Testis (tissue), 2 donors: ENCODE measurements at regions not wholly inside any gene's neighbourhood (a gene's known extent, or its start where the extent isn't known, plus 50 kb on each side); places are given as distances from the start of the nearest gene placed in this dataset.

Source experiments
- DNase-seq: peaks from one replicate; pipeline ENCODE4 v3.0.0-alpha.2; 2019
- H3K27ac ChIP-seq, 2 donors: fragments of 200-600 bp; sonication (generic); one replicate each; pipeline ENCODE4 v1.5.1; 2019
- H3K27me3 ChIP-seq: fragments of 200-600 bp; sonication (generic); one replicate; pipeline ENCODE4 v1.5.1; 2019
- H3K36me3 ChIP-seq: fragments of 200-600 bp; sonication (generic); one replicate; pipeline ENCODE4 v1.5.1; 2017; ENCODE audit warnings: low read depth; ENCODE audit errors: missing control alignments
- H3K4me1 ChIP-seq: fragments of 200-600 bp; sonication (generic); one replicate; pipeline ENCODE4 v1.5.1; 2019
- H3K4me3 ChIP-seq, 2 donors: fragments of 200-600 bp; sonication (generic); one replicate each; pipeline ENCODE4 v1.5.1; 2017 to 2019
- H3K9me3 ChIP-seq: fragments of 200-600 bp; sonication (generic); one replicate; pipeline ENCODE4 v1.5.1; 2017
- POLR2A ChIP-seq: fragments of 450-650 bp; IDR thresholded peaks from one replicate; pipeline ENCODE4 v1.6.1; 2017; ENCODE audit warnings: antibody characterized with exemption, mild to moderate bottlenecking, moderate library complexity
- WGBS, 2 donors: methylation state at CpG; one replicate each; pipeline ENCODE4 v1.1.5; 2018; 5-methylcytosine and 5-hydroxymethylcytosine counted together
- intact Hi-C: fragments of 100-400 bp; cut with DNase I; formaldehyde crosslinking; loops from one replicate; pipeline ENCODE4 v1.15.1; 2023; ENCODE audit warnings: low total_unique reads
- TF ChIP-seq, protein P1 (sequence below), 3 experiments: fragments of 450-650 bp in 2 of 3; fragments of 200-600 bp in 1 of 3; sonication (generic) in 1 of 3; IDR thresholded peaks; one replicate each; pipeline ENCODE4 v1.5.1; 2016 to 2019; ENCODE audit warnings: antibody characterized with exemption in 3 of 3, mild to moderate bottlenecking in 2 of 3, moderate library complexity in 1 of 3

DNA sequence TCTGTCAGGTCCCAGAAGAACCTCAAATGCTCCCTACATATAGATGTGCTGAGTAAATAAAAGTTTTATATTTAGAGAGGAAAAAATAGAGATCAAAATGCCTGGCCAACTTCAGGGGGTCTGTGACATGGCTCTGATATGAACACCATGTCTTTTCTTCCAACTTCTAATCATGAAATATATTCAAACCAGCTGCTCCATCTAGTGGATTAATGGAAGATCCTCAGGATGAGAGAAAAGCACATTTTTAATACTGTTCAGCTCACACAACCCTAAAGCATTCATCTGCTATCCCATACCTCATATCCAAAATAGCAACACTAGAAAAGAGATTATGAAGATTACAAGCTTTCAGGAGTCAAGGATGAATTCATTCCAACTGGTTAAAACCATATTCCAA lies 56.0 kb upstream of the DOCK9 start:
- DNase-seq: no peak
- Histone ChIP-seq H3K4me3 (no peak overlapping the region), H3K36me3 (no peaks in the 10 kb centered on the region), H3K27ac (no peak overlapping the region), H3K27me3 (no peaks in the 10 kb centered on the region), H3K4me1 (no peaks in the 10 kb centered on the region), H3K9me3 (no peaks in the 10 kb centered on the region)
- TF ChIP-seq, protein P1, sequence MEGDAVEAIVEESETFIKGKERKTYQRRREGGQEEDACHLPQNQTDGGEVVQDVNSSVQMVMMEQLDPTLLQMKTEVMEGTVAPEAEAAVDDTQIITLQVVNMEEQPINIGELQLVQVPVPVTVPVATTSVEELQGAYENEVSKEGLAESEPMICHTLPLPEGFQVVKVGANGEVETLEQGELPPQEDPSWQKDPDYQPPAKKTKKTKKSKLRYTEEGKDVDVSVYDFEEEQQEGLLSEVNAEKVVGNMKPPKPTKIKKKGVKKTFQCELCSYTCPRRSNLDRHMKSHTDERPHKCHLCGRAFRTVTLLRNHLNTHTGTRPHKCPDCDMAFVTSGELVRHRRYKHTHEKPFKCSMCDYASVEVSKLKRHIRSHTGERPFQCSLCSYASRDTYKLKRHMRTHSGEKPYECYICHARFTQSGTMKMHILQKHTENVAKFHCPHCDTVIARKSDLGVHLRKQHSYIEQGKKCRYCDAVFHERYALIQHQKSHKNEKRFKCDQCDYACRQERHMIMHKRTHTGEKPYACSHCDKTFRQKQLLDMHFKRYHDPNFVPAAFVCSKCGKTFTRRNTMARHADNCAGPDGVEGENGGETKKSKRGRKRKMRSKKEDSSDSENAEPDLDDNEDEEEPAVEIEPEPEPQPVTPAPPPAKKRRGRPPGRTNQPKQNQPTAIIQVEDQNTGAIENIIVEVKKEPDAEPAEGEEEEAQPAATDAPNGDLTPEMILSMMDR (IDR thresholded peaks at IDR 0.05): peak; percentile 31 to 45 (median 39)
- no peak for TF ChIP-seq POLR2A
- intact Hi-C loops: no loop called here

GRCh38 chr13:99034333-99035085 lies 56.6 kb upstream of the DOCK9 start:
- Histone ChIP-seq H3K4me3 (no peak overlapping the region), H3K27ac (no peak overlapping the region), H3K4me1 (no peaks in the 10 kb centered on the region), H3K36me3 (no peaks in the 10 kb centered on the region), H3K27me3 (no peaks in the 10 kb centered on the region), H3K9me3 (no peaks in the 10 kb centered on the region)
- DNase-seq: no peak
- intact Hi-C loops: no loop called here
- 86 to 92% methylated on average over 5 of the region's 5 CpGs for WGBS, 2 donors
- TF ChIP-seq, protein P1 (IDR thresholded peaks at IDR 0.05): no peak
- TF ChIP-seq POLR2A: no peak

DNA sequence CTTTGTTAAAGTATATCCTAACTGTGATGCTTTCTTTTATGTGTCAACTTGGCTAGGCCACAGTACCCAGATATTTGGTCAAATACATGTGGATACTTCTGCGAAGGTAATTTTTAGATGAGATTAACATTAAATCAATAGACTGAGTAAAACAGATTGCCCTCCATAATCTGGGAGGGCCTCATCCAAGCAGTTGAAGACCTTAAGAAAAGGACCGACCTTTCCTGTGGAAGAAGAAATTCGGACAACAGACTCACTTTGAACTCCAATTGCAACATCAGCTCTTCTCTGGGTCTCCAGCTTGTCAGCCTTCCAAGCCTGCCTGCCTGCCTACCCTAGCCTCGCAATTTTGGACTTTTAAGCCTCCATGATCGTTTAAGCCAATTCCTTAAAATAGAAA lies 57.9 kb upstream of the DOCK9 start:
- no peak overlapping the region for H3K4me3 ChIP-seq
- TF ChIP-seq, protein P1 (IDR thresholded peaks at IDR 0.05): no peak
- no peak for TF ChIP-seq POLR2A
- H3K9me3 ChIP-seq: no peaks in the 10 kb centered on the region
- H3K4me1 ChIP-seq: no peaks in the 10 kb centered on the region
- no peaks in the 10 kb centered on the region for H3K27me3 ChIP-seq
- DNase-seq: no peak
- intact Hi-C loops: no loop called here
- no peaks in the 10 kb centered on the region for H3K36me3 ChIP-seq
- WGBS, 2 donors: 97% methylated on average over 5 of the region's 5 CpGs
- H3K27ac ChIP-seq: no peak overlapping the region

GRCh38 chr13:99037756-99038155 lies 59.9 kb upstream of the DOCK9 start:
- 87 to 95% methylated on average over 2 of the region's 2 CpGs for WGBS, 2 donors
- Histone ChIP-seq H3K4me3 (no peak overlapping the region), H3K36me3 (no peaks in the 10 kb centered on the region), H3K9me3 (no peaks in the 10 kb centered on the region), H3K27ac (no peak overlapping the region), H3K27me3 (no peaks in the 10 kb centered on the region), H3K4me1 (no peaks in the 10 kb centered on the region)
- intact Hi-C loops: no loop called here
- TF ChIP-seq POLR2A: no peak
- TF ChIP-seq, protein P1 (IDR thresholded peaks at IDR 0.05): no peak
- no peak for DNase-seq

GRCh38 chr13:99039718-99040280 lies 61.9 kb upstream of the DOCK9 start:
- no peak for DNase-seq
- TF ChIP-seq, protein P1 (IDR thresholded peaks at IDR 0.05): no peak
- TF ChIP-seq POLR2A: no peak
- H3K4me3 ChIP-seq: no peak overlapping the region
- no peaks in the 10 kb centered on the region for H3K36me3 ChIP-seq
- H3K9me3 ChIP-seq: no peaks in the 10 kb centered on the region
- 89 to 94% methylated on average over 2 of the region's 2 CpGs for WGBS, 2 donors
- no peak overlapping the region for H3K27ac ChIP-seq
- H3K4me1 ChIP-seq: no peaks in the 10 kb centered on the region
- intact Hi-C loops: no loop called here
- no peaks in the 10 kb centered on the region for H3K27me3 ChIP-seq
